LNCAP (cell line): ENCODE measurements at regions not wholly inside any gene's neighbourhood (a gene's known extent, or its start where the extent isn't known, plus 50 kb on each side); places are given as distances from the start of the nearest gene placed in this dataset.

Experiments used
- TF ChIP-seq, protein P1 (sequence below): fragments of 450-650 bp; IDR thresholded peaks from 2 replicates; pipeline ENCODE4 v1.5.1; 2017; ENCODE audit warnings: mild to moderate bottlenecking

DNA sequence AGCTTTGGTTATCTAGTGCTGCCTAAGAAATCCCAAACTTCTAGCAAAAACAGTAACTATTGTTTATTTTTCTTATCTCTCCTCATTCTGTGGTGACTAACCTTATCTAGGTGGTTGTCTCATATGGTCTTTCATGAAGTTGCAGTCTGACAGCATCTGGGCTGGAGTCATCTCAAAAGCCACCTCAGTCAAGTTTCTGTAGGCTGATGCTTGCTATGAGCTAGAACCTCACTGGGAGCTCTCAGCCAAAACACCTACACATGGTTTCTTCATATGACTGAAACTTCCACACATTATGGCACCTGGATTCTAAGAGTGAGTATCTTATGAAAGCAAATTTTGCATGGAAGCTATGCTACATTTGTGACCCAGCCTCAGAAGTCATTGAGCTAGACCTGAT lies 596.4 kb upstream of the VRK2 start:
- TF ChIP-seq, protein P1, sequence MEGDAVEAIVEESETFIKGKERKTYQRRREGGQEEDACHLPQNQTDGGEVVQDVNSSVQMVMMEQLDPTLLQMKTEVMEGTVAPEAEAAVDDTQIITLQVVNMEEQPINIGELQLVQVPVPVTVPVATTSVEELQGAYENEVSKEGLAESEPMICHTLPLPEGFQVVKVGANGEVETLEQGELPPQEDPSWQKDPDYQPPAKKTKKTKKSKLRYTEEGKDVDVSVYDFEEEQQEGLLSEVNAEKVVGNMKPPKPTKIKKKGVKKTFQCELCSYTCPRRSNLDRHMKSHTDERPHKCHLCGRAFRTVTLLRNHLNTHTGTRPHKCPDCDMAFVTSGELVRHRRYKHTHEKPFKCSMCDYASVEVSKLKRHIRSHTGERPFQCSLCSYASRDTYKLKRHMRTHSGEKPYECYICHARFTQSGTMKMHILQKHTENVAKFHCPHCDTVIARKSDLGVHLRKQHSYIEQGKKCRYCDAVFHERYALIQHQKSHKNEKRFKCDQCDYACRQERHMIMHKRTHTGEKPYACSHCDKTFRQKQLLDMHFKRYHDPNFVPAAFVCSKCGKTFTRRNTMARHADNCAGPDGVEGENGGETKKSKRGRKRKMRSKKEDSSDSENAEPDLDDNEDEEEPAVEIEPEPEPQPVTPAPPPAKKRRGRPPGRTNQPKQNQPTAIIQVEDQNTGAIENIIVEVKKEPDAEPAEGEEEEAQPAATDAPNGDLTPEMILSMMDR = no peak

DNA sequence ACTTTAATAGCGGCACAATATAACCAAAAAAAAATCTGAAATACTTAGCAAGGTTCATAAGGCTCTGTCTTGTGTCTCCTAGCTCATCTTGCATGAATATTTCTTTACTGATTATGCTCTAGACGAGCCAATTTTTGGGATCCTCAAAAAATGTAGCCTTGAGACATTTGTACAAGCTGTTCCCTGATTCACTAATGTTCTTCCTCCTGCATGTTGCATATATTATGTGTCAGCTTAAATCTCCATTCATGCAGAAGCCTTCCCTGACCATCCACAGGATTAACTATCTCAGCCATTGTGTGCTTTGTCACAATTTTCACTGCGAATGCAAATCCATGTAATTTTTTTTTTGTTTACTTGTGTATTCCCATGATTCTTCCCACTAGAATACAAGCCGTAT lies 594.0 kb upstream of the VRK2 start:
- TF ChIP-seq, protein P1 = no peak

DNA sequence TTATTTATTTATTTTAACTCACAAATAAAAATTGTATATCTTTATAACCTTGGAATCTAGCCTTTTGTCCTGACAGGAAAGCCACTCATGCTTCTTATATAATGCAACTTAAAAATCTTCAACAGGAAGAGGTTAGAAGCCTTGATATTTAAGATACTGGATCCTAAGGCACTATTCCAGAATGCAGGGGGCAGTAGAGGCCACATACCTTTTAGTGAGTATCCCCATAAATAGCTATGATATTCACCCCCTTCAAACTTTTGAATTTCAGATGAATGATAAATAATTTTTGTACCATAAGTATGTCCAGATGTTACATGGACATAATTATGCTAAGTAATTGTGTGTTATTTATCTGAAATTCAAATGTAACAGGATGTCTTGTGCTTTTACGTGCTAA lies 592.7 kb upstream of the VRK2 start:
- TF ChIP-seq, protein P1 = no peak

DNA sequence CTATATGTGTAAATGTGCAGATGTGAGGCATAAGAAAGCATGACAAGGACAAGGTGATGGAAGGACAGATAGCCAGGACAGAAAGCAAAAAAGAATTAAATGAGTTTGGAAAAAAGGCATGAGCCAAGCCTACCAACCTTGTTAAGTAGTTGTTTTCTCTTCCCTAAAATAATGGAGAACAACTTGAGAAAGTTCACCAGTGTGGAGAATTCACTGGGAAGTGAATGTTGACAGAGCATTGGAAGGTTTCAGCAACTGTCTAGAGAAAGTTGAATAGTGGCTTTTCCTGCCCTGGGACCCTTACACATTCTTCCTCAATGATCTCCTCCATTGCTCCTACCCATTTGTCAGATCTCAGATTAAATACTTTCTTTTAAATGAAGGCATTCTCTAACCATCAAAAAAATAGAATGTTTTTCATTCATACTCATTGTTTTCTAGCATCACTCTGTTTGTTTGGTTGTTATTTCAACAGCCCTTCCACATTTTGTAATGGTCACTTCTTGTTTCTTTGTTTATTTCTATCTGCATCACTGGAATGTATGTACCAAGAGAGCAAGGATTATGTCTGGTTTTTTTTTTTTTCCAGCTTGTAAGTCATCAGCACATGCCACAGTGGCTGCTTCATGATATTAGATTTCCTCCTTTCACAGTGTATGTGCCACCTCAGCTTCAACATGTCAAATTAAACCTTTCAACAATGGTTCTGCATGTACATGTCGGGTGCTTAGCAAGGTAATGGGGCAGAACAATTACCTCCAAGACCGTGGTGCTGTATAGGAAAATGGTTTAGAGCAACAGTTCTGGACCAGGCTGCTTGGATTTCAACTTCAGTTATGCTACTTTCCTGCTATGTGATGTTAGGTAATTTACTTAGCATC lies 586.0 kb upstream of the VRK2 start:
- TF ChIP-seq, protein P1 = no peak

DNA sequence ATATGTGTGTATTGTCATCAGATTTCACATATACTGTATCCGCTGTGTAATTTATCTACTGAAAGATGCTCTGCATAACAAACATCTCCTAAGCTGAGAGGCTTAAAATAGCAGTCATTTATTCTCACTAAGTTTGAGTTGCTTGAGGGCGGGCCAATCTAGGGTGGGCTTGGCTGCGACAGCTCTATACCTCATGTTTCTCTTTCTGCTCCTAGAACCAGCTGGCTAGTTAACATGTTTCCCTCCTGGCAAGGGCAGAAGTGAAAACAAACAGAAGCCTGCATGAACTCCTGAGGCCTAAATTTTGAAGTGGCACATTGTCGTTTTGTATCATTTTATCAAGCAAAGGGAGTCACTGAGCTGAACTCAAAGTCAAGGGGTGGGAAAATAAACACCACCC lies 585.0 kb upstream of the VRK2 start:
- TF ChIP-seq, protein P1 = no peak

DNA sequence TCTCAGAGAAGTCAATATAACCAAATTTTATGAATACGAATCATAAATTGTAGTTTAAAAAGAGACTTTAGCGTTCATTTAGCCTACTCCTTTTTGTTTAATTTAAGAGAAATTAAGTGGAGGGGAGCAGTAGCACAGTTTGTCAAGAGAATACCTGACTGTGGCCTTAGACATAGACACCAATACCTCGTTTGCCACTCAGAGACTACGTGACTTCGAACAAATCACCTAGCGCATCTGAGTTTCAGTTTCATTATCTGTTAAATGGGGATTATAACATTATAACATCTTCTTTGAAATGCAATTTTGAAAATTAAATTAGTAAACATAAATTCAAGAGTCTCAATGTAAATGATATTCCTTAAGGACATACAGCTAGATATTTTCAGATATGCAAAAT lies 581.5 kb upstream of the VRK2 start:
- TF ChIP-seq, protein P1 = no peak

DNA sequence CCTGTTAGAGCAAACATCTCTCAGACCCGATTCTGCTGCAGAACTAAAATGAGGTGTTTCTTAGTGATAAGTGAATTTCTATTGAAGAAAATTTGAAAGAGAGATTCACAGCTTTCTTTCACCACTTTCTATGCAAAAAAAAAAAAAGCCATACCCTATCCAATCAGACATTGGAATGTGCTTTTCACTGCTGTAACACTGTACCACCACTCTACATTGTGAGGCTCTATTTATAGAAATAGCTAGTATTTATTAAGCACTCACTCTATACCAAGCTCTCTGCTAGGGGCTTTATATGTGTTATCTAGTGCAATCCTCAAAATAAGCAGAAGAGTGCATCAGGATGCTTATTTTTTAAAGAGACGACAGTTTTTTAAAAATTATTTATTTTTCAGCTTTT lies 580.6 kb upstream of the VRK2 start:
- TF ChIP-seq, protein P1 = no peak

DNA sequence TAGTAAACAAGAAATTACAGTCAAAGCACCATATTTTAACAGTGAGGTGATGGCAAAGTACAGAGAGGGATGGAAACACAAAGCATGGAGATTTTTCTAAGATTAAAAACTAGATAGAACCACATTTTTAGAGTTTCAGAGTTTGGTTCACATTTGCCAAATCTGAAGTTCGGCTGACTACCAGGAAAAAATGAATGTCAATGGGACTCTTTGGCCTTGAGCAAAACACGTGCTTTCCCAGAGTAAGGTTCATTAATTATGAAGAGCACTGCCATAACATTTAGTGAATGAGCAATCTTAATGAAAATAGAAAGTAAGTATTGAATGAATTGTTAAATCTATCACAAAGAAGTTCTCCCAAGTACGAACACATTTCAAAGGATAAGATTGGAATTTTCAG lies 571.2 kb upstream of the VRK2 start:
- TF ChIP-seq, protein P1 = no peak
